ENCODE measurements at regions not wholly inside any gene's neighbourhood (a gene's known extent, or its start where the extent isn't known, plus 50 kb on each side); places are given as distances from the start of the nearest gene placed in this dataset.

DNA sequence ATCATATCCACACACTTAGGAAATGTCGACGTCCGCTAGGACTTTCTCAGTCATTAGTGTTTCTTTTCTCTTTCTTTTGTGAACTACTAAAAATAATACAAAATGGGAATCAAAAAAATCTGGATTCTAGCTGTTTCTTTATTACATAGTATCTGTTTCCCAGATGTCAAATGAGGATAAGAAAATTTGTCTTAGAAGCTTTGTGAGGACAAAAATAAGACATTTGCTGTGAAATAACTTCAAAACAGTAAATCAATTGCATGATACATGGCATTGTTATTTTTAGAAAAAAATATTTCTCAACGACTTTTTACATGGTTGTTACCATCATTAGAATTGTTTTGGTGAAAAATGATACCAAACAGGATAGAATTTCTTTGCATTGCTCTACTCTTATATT is 71.4 kb upstream of the IFNG-AS1 start (continued):
- TF ChIP-seq CHD7 (IDR thresholded peaks at IDR 0.05; ENCODE audit: insufficient replicate concordance, low read length) (no peak), ATF2 (IDR thresholded peaks at IDR 0.05; ENCODE audit: low read length) (no peak), SP4 (IDR thresholded peaks at IDR 0.05; ENCODE audit: low read length) (no peak), RAD21 (IDR thresholded peaks at IDR 0.05 in 1 of 2, conservative IDR thresholded peaks at IDR 0.05 in 1 of 2; ENCODE audit: low read depth in 2 of 2, low read length in 2 of 2) (no peak), SIX5 (IDR thresholded peaks at IDR 0.05; ENCODE audit: low read depth, low read length) (no peak), BCL11A (IDR thresholded peaks at IDR 0.05; ENCODE audit: low read depth in 2 of 2, low read length in 2 of 2) (no peak), KDM1A (IDR thresholded peaks at IDR 0.05; ENCODE audit: borderline replicate concordance, low read length) (no peak), SIN3A (conservative IDR thresholded peaks at IDR 0.05 in 1 of 2, IDR thresholded peaks at IDR 0.05 in 1 of 2; ENCODE audit: low read depth in 1 of 2, low read length in 2 of 2) (no peak), CHD1 (IDR thresholded peaks at IDR 0.05; ENCODE audit: low read depth, low read length) (no peak), GABPA (IDR thresholded peaks at IDR 0.05; ENCODE audit: borderline replicate concordance, insufficient read depth, low read length) (no peak)

Data from H1 (cell line).